Karpas-422 (cell line): ENCODE measurements at regions not wholly inside any gene's neighbourhood (a gene's known extent, or its start where the extent isn't known, plus 50 kb on each side); places are given as distances from the start of the nearest gene placed in this dataset.

Experiments used
- DNase-seq: peaks from one replicate; pipeline ENCODE4 v3.0.0-alpha.2; 2015
- H2AFZ ChIP-seq: fragments of 200-600 bp; sonication (generic); 2 replicates; pipeline ENCODE4 v1.6.1; 2014; ENCODE audit warnings: antibody characterized with exemption, low read length, mixed read lengths
- H3K27ac ChIP-seq: fragments of 200-600 bp; sonication (generic); 2 replicates; pipeline ENCODE4 v1.5.1; 2014; ENCODE audit warnings: mild to moderate bottlenecking, low read length, moderate library complexity
- H3K27me3 ChIP-seq: fragments of 200-600 bp; sonication (generic); 2 replicates; pipeline ENCODE4 v1.6.1; 2014; ENCODE audit warnings: low read length, mixed read lengths
- H3K36me3 ChIP-seq: fragments of 200-600 bp; sonication (generic); 2 replicates; pipeline ENCODE4 v1.6.1; 2014; ENCODE audit warnings: low read length, mixed read lengths; ENCODE audit not compliant: insufficient read depth
- H3K4me1 ChIP-seq: fragments of 200-600 bp; sonication (generic); 2 replicates; pipeline ENCODE4 v1.6.1; 2014; ENCODE audit warnings: mild to moderate bottlenecking, low read length, mixed read lengths
- H3K4me2 ChIP-seq: fragments of 200-600 bp; sonication (generic); 2 replicates; pipeline ENCODE4 v1.6.1; 2014; ENCODE audit warnings: low read length, low read depth, mild to moderate bottlenecking; ENCODE audit not compliant: poor library complexity, severe bottlenecking
- H3K4me3 ChIP-seq: fragments of 200-600 bp; sonication (generic); 2 replicates; pipeline ENCODE4 v1.5.1; 2014; ENCODE audit warnings: mild to moderate bottlenecking, antibody characterized with exemption, low read length, mixed read lengths
- H3K79me2 ChIP-seq: fragments of 200-600 bp; sonication (generic); 2 replicates; pipeline ENCODE4 v1.6.1; 2014; ENCODE audit warnings: mild to moderate bottlenecking, low read length, mixed read lengths
- H3K9ac ChIP-seq: fragments of 200-600 bp; sonication (generic); 2 replicates; pipeline ENCODE4 v1.6.0; 2014; ENCODE audit warnings: low read length
- H3K9me2 ChIP-seq: fragments of 200-600 bp; sonication (generic), shearing (Covaris generic); replicated peaks from 2 replicates; pipeline ENCODE4 v1.6.0; 2014; ENCODE audit warnings: mild to moderate bottlenecking, low read length, moderate library complexity; ENCODE audit not compliant: insufficient read depth
- H3K9me3 ChIP-seq: fragments of 300-700, 200-600 bp; sonication (generic); 2 replicates; pipeline ENCODE4 v1.6.1; 2014; ENCODE audit warnings: low read length, mixed read lengths
- H4K20me1 ChIP-seq: fragments of 200-600 bp; sonication (generic); 2 replicates; pipeline ENCODE4 v1.6.1; 2014; ENCODE audit warnings: mild to moderate bottlenecking, antibody characterized with exemption, low read length, low read depth; ENCODE audit not compliant: insufficient read depth

DNA sequence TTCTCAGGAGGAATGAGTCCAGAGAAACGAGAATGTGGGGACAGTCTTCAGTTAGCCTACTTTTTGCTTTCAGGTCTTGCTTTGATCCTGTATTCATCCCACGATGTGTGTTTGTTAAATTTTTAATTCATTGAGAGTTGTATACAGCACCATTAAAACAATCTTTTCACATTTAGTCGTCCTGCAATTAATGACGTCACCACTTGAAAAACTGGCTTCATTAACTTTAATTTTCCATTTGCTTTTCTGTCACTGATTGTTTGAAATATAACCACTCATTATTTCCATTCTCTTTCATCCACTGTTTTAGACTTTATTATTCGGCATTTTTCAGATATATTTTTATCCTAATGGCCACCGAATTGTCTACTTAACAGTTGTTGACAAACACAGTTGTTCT lies 146.9 kb downstream of the TFEC start:
- no peaks in the 10 kb centered on the region for H3K36me3 ChIP-seq
- peaks cover 13% of the 10 kb centered on the region; the same call in 1 of the 2 replicates for H3K9me3 ChIP-seq
- no peaks in the 10 kb centered on the region for H4K20me1 ChIP-seq
- H3K9ac ChIP-seq = no peak overlapping the region
- no peaks in the 10 kb centered on the region for H3K4me1 ChIP-seq
- no peak overlapping the region for H3K4me3 ChIP-seq
- H3K27ac ChIP-seq = no peak overlapping the region
- H3K4me2 ChIP-seq = no peak overlapping the region
- DNase-seq = no peak
- no peak overlapping the region for H2AFZ ChIP-seq
- H3K79me2 ChIP-seq = no peaks in the 10 kb centered on the region
- H3K27me3 ChIP-seq = no peaks in the 10 kb centered on the region
- H3K9me2 ChIP-seq = no peaks in the 10 kb centered on the region

DNA sequence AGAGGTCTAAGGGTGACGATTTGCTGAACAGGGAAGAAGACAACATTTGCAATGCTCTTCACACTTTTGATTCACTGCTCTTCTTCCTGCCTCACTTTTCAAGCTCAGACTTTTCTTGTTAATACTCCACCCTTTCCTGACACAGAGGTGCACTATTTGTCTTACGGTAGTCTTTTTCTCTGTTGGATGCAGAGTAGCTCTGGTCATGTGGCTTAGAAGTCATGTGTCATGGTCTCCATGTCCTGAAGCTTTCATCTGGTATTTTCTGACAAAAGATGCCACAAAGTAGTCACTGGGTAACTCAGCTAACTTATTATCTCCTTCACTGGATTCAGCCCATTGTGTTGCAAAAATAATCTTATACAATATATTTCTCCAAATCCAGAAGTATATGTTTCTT lies 149.1 kb downstream of the TFEC start:
- Histone ChIP-seq H3K27me3 (no peaks in the 10 kb centered on the region), H3K79me2 (no peaks in the 10 kb centered on the region), H4K20me1 (no peaks in the 10 kb centered on the region), H3K9me3 (peaks cover 10% of the 10 kb centered on the region; the same call in 1 of the 2 replicates), H3K27ac (no peak overlapping the region), H3K4me3 (no peak overlapping the region), H3K9ac (no peak overlapping the region), H3K4me2 (no peak overlapping the region), H3K36me3 (no peaks in the 10 kb centered on the region), H3K9me2 (no peaks in the 10 kb centered on the region), H3K4me1 (no peaks in the 10 kb centered on the region), H2AFZ (no peak overlapping the region)
- no peak for DNase-seq

DNA sequence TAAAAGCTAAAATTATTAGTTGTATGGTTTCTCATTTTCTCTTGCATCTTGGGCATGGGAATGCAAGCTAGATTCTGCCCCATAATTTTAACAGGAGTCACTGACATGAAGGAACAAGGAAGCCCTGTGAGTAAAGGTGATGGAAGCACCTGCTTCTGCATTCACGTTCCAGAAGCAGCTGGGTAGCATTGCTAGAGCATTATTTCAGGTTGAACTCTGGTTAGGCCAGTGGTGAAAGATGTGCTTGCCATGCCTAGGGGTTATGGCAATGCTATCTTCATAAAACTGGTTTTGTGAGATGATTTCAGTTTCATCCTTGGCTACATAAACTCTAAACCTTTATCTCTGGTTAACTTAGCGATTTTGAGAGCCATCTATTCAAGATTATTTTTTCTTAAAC lies 151.4 kb downstream of the TFEC start:
- no peak overlapping the region for H3K4me3 ChIP-seq
- no peak overlapping the region for H2AFZ ChIP-seq
- no peak overlapping the region for H3K9ac ChIP-seq
- H3K79me2 ChIP-seq = no peaks in the 10 kb centered on the region
- no peaks in the 10 kb centered on the region for H3K9me2 ChIP-seq
- H3K4me2 ChIP-seq = no peak overlapping the region
- no peaks in the 10 kb centered on the region for H3K27me3 ChIP-seq
- no peaks in the 10 kb centered on the region for H4K20me1 ChIP-seq
- no peaks in the 10 kb centered on the region for H3K4me1 ChIP-seq
- H3K9me3 ChIP-seq = 0 out of 2 replicates have a peak, but pooled peaks cover 4% of the 10 kb centered on the region
- no peaks in the 10 kb centered on the region for H3K36me3 ChIP-seq
- H3K27ac ChIP-seq = no peak overlapping the region
- no peak for DNase-seq

DNA sequence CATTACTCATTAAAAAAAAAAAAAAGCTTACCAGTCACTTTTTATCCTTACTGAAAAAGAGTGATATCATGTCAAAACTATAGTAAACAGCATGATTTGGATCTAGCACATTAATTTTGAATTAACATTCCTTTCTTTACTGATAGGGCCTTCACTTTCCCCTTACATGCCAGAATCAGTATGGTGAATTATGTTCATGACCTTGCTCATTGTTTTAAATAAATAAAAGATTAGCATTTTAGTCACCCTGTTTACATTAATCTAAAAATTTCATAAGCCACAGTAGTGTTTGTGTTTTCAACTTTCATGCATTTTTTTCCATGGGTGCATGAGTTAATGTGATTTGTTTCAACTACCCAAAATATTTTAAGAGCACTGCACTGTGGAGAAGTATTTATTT lies 160.8 kb downstream of the TFEC start:
- no peak overlapping the region for H3K27ac ChIP-seq

DNA sequence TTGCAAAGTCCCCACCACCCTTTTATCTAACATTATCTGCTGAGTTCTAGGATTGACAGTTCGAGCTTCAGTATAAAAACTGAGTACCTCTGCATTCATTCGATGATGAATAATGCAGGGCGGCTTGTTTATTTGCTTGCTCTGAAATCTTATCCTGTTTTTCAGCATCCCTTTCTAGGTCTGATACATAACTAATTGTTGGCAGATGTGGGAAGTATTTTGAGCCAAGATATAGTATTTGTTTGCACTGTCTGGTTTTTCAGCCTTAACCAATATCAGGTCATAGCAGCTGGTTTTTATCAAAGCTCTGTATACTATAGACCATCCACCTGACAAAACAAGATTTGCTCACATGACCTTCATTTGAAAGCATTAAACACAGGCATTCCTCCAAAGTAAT lies 161.4 kb downstream of the TFEC start:
- Histone ChIP-seq H3K27ac (no peak overlapping the region), H3K79me2 (no peaks in the 10 kb centered on the region), H3K9ac (no peak overlapping the region), H2AFZ (no peak overlapping the region), H3K36me3 (no peaks in the 10 kb centered on the region), H3K4me2 (no peak overlapping the region), H4K20me1 (no peaks in the 10 kb centered on the region), H3K9me3 (peaks cover 10% of the 10 kb centered on the region; the same call in 1 of the 2 replicates), H3K4me1 (no peaks in the 10 kb centered on the region), H3K4me3 (no peak overlapping the region), H3K9me2 (no peaks in the 10 kb centered on the region), H3K27me3 (no peaks in the 10 kb centered on the region)
- DNase-seq = no peak

More for the DNA sequence above, 160.8 kb downstream of the TFEC start:
- Histone ChIP-seq H3K4me1 (no peaks in the 10 kb centered on the region), H2AFZ (no peak overlapping the region), H3K9me3 (peaks cover 10% of the 10 kb centered on the region; the same call in 1 of the 2 replicates), H3K4me3 (no peak overlapping the region), H3K79me2 (no peaks in the 10 kb centered on the region), H3K9ac (no peak overlapping the region), H3K27me3 (no peaks in the 10 kb centered on the region), H3K9me2 (no peaks in the 10 kb centered on the region), H4K20me1 (no peaks in the 10 kb centered on the region), H3K36me3 (no peaks in the 10 kb centered on the region), H3K4me2 (no peak overlapping the region)
- DNase-seq = no peak

DNA sequence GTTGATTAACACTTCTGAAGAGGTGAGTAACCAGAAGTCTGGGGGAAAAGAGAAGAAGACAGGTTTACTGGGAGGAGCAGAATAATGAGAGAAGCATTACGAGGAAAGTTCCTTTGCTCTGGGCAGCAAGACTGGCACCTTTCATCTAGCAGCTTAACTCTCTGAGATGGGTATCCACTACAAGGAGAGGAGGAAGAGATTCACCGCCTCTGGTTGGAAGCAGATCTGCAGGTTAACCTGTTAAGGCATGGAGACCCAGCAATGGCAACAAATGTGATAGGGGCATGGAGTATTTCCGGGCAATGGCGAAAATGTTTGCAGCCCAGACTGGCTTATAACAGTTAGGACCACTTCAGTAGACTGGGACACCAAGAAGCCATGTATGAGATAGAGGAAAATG lies 162.2 kb downstream of the TFEC start:
- no peak for DNase-seq
- Histone ChIP-seq H3K36me3 (no peaks in the 10 kb centered on the region), H4K20me1 (no peaks in the 10 kb centered on the region), H3K9me2 (no peaks in the 10 kb centered on the region), H3K9ac (no peak overlapping the region), H3K4me1 (no peaks in the 10 kb centered on the region), H2AFZ (no peak overlapping the region), H3K4me3 (no peak overlapping the region), H3K4me2 (no peak overlapping the region), H3K27me3 (no peaks in the 10 kb centered on the region), H3K27ac (no peak overlapping the region), H3K9me3 (peaks cover 10% of the 10 kb centered on the region; the same call in 1 of the 2 replicates), H3K79me2 (no peaks in the 10 kb centered on the region)

DNA sequence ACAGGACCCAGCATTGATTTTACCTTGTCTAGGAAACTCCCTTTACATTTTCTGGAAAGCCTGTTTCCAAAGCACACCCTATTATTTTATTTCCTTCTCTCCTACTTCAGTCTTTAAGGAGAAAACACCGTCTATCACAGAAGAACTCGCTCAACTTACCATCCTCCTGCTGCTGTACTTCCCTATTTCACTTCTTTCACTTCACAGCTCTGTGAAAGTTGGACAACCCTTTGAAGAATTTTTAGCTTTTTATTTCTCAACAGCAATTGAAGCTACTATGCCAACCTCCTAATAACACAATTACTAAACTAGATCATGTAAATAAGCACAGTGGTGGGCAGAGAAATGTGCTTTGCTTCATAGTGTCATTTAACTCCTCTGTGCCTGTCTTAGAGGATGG lies 166.5 kb downstream of the TFEC start:
- Histone ChIP-seq H3K9ac (no peak overlapping the region), H4K20me1 (no peaks in the 10 kb centered on the region), H3K9me2 (no peaks in the 10 kb centered on the region), H3K4me2 (no peak overlapping the region), H2AFZ (no peak overlapping the region), H3K27ac (no peak overlapping the region), H3K36me3 (no peaks in the 10 kb centered on the region), H3K79me2 (no peaks in the 10 kb centered on the region), H3K27me3 (no peaks in the 10 kb centered on the region), H3K4me1 (no peaks in the 10 kb centered on the region), H3K4me3 (no peak overlapping the region), H3K9me3 (peaks cover 13% of the 10 kb centered on the region)
- DNase-seq = no peak

DNA sequence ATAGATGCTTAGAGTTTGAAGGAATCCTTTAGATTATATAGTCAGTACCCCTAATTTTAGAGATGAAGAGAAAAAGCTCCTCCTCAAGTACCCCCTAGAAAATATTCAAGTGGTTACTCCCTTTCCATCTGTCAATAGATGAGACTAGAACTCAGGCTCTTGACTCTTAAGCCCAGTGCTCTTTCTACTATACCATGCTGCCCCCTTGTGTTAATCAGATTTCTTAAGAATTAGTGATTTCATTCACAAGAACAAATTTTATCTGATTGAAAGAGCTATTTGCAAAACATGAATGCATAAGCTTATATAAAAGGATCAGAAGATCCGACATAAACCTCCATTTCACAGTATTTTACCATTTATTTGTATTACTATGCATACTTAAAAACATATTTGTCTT lies 179.3 kb downstream of the TFEC start:
- no peak overlapping the region for H3K4me3 ChIP-seq
- no peaks in the 10 kb centered on the region for H3K4me1 ChIP-seq
- H3K27me3 ChIP-seq = no peaks in the 10 kb centered on the region
- H3K4me2 ChIP-seq = no peak overlapping the region
- H3K36me3 ChIP-seq = no peaks in the 10 kb centered on the region
- H3K9ac ChIP-seq = no peak overlapping the region
- no peak overlapping the region for H2AFZ ChIP-seq
- no peaks in the 10 kb centered on the region; the same call in 1 of the 2 replicates for H3K9me3 ChIP-seq
- H3K27ac ChIP-seq = no peak overlapping the region
- no peaks in the 10 kb centered on the region for H3K79me2 ChIP-seq
- no peaks in the 10 kb centered on the region for H4K20me1 ChIP-seq
- peak; percentile 77 for DNase-seq
- H3K9me2 ChIP-seq = no peaks in the 10 kb centered on the region

DNA sequence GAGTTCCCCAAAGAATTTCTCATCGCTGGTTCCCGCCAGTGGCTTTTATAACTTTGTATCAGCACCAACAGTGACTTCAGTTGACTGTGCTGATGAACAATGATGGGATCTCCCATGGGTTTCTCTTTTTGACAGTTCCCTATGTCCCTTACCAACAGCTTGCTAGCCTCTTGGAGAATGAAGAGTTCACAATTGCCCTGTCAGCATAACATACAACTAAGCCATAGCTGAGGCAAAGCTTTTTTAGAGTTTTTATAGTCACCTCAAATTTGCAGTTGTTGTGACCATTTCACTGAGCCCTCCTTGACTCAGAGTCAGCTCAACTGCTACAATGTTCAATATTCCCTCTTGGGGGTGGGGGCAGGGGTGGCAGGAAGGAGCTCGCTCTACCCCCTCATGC lies 179.8 kb downstream of the TFEC start:
- Histone ChIP-seq H3K4me1 (no peaks in the 10 kb centered on the region), H3K27ac (no peak overlapping the region), H3K9ac (no peak overlapping the region), H3K4me3 (no peak overlapping the region), H3K27me3 (no peaks in the 10 kb centered on the region), H3K79me2 (no peaks in the 10 kb centered on the region), H3K9me2 (no peaks in the 10 kb centered on the region), H3K4me2 (no peak overlapping the region), H3K36me3 (no peaks in the 10 kb centered on the region), H4K20me1 (no peaks in the 10 kb centered on the region), H3K9me3 (no peaks in the 10 kb centered on the region; the same call in 1 of the 2 replicates), H2AFZ (no peak overlapping the region)
- DNase-seq = no peak
